NB4 (cell line): ENCODE measurements at regions not wholly inside any gene's neighbourhood (a gene's known extent, or its start where the extent isn't known, plus 50 kb on each side); places are given as distances from the start of the nearest gene placed in this dataset.

Source experiments
- DNase-seq: peaks from one replicate; pipeline ENCODE4 v3.0.0; 2010; ENCODE audit warnings: low read depth
- H3K4me3 ChIP-seq: one replicate; pipeline ENCODE4 v1.5.1; 2011; ENCODE audit warnings: mild to moderate bottlenecking, low read depth, low read length, moderate library complexity
- CTCF ChIP-seq: IDR thresholded peaks from one replicate; pipeline ENCODE4 v1.5.1; 2012; ENCODE audit warnings: low read depth, low read length
- MAX ChIP-seq: IDR thresholded peaks from 2 replicates; pipeline ENCODE4 v1.6.1; 2011; ENCODE audit warnings: low read depth, low read length
- MYC ChIP-seq: IDR thresholded peaks from 2 replicates; pipeline ENCODE4 v1.6.1; 2011; ENCODE audit warnings: low read depth, low read length
- POLR2A ChIP-seq: IDR thresholded peaks from 2 replicates; pipeline ENCODE4 v1.6.1; 2011; ENCODE audit warnings: mild to moderate bottlenecking; ENCODE audit not compliant: insufficient read length; ENCODE audit errors: extremely low read depth

- H3K4me3 ChIP-seq, result no peak overlapping the region
- DNase-seq, result peak; percentile 84
- TF ChIP-seq CTCF (peak; percentile 82), MYC (peak; percentile 43; the same call in 1 of the 2 replicates), MAX (peak; percentile 63; the same call in 1 of the 2 replicates), POLR2A (no peak)
These were observed 78.1 kb downstream of the IER5 start for GRCh38 chr1:181166377-181167196.

- no peak for DNase-seq
These were observed 80.9 kb downstream of the IER5 start for GRCh38 chr1:181169281-181169865.

GRCh38 chr1:181170194-181170593 is 81.7 kb downstream of the IER5 start:
- no peak for DNase-seq
- TF ChIP-seq POLR2A (no peak), MYC (no peak), CTCF (no peak), MAX (no peak)
- no peak overlapping the region for H3K4me3 ChIP-seq

More at GRCh38 chr1:181169281-181169865, 80.9 kb downstream of the IER5 start:
- H3K4me3 ChIP-seq, result no peak overlapping the region
- TF ChIP-seq MYC (no peak), POLR2A (no peak), CTCF (no peak), MAX (no peak)

- no peak overlapping the region for H3K4me3 ChIP-seq
- no peak for DNase-seq
- no peak for TF ChIP-seq CTCF
- TF ChIP-seq MYC, result no peak
- no peak for TF ChIP-seq POLR2A
- TF ChIP-seq MAX, result no peak
These were observed 83.6 kb downstream of the IER5 start for GRCh38 chr1:181172082-181172481.

- TF ChIP-seq MAX (no peak), POLR2A (no peak), CTCF (no peak), MYC (no peak)
- no peak for DNase-seq
- no peak overlapping the region for H3K4me3 ChIP-seq
These were observed 85.4 kb downstream of the IER5 start for GRCh38 chr1:181173761-181174447.
